Kidney (tissue), 13 donors: ENCODE measurements at regions not wholly inside any gene's neighbourhood (a gene's known extent, or its start where the extent isn't known, plus 50 kb on each side); places are given as distances from the start of the nearest gene placed in this dataset.

ENCODE experiments used
- DNase-seq, 5 donors: peaks; one replicate each; pipeline ENCODE4 v3.0.0-alpha.2; 2013 to 2020
- FAIRE-seq: peaks from 2 replicates; lab custom pipeline; 2012; peaks lifted over from hg19 to GRCh38; lab: Jason Lieb, UNC
- H3K27ac ChIP-seq, 2 donors: one replicate each; pipeline ENCODE4 v1.7.0; 2013; ENCODE audit warnings: low read depth in 2 of 2, low read length in 2 of 2, inconsistent platforms in 1 of 2
- H3K27me3 ChIP-seq: one replicate; pipeline ENCODE4 v1.7.1; 2013; ENCODE audit warnings: low read length, inconsistent platforms; ENCODE audit not compliant: control insufficient read depth, insufficient read depth
- H3K36me3 ChIP-seq, 3 donors: one replicate each; pipeline versions ENCODE4 v1.7.0 to v1.7.1; 2013; ENCODE audit warnings: low read length in 3 of 3, control low read depth in 1 of 3, inconsistent platforms in 1 of 3; ENCODE audit not compliant: insufficient read depth in 3 of 3, control insufficient read depth in 2 of 3
- H3K4me1 ChIP-seq, 3 donors: one replicate each; pipeline versions ENCODE4 v1.7.0 to v1.7.1; 2013; ENCODE audit warnings: low read length in 3 of 3, inconsistent platforms in 1 of 3, low read depth in 1 of 3; ENCODE audit not compliant: control insufficient read depth in 2 of 3, insufficient read depth in 2 of 3
- H3K4me3 ChIP-seq, 3 donors: one replicate each; pipeline versions ENCODE4 v1.7.0 to v1.8.1; 2013; ENCODE audit warnings: low read length in 3 of 3, control low read depth in 1 of 3, inconsistent platforms in 1 of 3
- H3K9ac ChIP-seq, 3 donors: one replicate each; pipeline versions ENCODE4 v1.7.0 to v1.7.1; 2013; ENCODE audit warnings: low read length in 3 of 3, control low read depth in 1 of 3, inconsistent platforms in 1 of 3
- H3K9me3 ChIP-seq, 3 donors: one replicate each; pipeline versions ENCODE4 v1.7.0 to v1.7.1; 2013; ENCODE audit warnings: low read length in 3 of 3, control low read depth in 1 of 3, inconsistent platforms in 1 of 3; ENCODE audit not compliant: control insufficient read depth in 2 of 3, insufficient read depth in 1 of 3
- CTCF ChIP-seq: IDR thresholded peaks from 3 replicates; pipeline ENCODE4 v1.5.1; 2012; ENCODE audit warnings: mild to moderate bottlenecking, moderate library complexity, borderline replicate concordance; ENCODE audit not compliant: insufficient read depth; ENCODE audit errors: extremely low read depth
- intact Hi-C: fragments of 100-400 bp; cut with DNase I; formaldehyde crosslinking; loops from one replicate; pipeline ENCODE4 v1.11.1; 2022
- donor health status: control.
- donor health status: control.
- donor health status: control.
- donor health status: control.
- donor health status: control.
- donor health status: DM: yes; HTN: yes; CAD: no.
- donor health status: Normal renal cell carcinoma (clear cell type).

GRCh38 chr12:3933074-3933818, 60.0 kb upstream of the PARP11 start:
- H3K27ac ChIP-seq, result no peak overlapping the region
- no peak overlapping the region for H3K4me3 ChIP-seq
- intact Hi-C loops, result no loop called here
- H3K4me1 ChIP-seq, result peaks cover 0 to 5% (median 0%) of the 10 kb centered on the region in 3 donors
- TF ChIP-seq CTCF, result no peak
- H3K36me3 ChIP-seq, result no peaks in the 10 kb centered on the region
- H3K9me3 ChIP-seq, result no peaks in the 10 kb centered on the region
- no peaks in the 10 kb centered on the region for H3K27me3 ChIP-seq
- DNase-seq (no peak), FAIRE-seq (no peak)
- H3K9ac ChIP-seq, result no peak overlapping the region

- Histone ChIP-seq H3K9ac (no peak overlapping the region), H3K4me3 (no peak overlapping the region), H3K27ac (no peak overlapping the region), H3K4me1 (peaks cover 0 to 6% (median 0%) of the 10 kb centered on the region in 3 donors), H3K36me3 (no peaks in the 10 kb centered on the region), H3K27me3 (no peaks in the 10 kb centered on the region), H3K9me3 (no peaks in the 10 kb centered on the region)
- intact Hi-C loops, result no loop called here
- no peak for FAIRE-seq
- DNase-seq, result peak in 3 of 5 donors; percentile 54 to 75 (median 62)
- TF ChIP-seq CTCF, result no peak
Observed at GRCh38 chr12:3931776-3932175, 58.6 kb upstream of the PARP11 start.

GRCh38 chr12:3931206-3931605, 58.0 kb upstream of the PARP11 start:
- FAIRE-seq, result no peak
- no peak overlapping the region for H3K27ac ChIP-seq
- peaks cover 0 to 6% (median 0%) of the 10 kb centered on the region in 3 donors for H3K4me1 ChIP-seq
- intact Hi-C loops, result no loop called here
- H3K4me3 ChIP-seq, result no peak overlapping the region
- H3K27me3 ChIP-seq, result no peaks in the 10 kb centered on the region
- no peak for DNase-seq
- no peak for TF ChIP-seq CTCF
- H3K36me3 ChIP-seq, result no peaks in the 10 kb centered on the region
- no peaks in the 10 kb centered on the region for H3K9me3 ChIP-seq
- no peak overlapping the region for H3K9ac ChIP-seq
